Lung (tissue), 11 donors: ENCODE measurements at regions not wholly inside any gene's neighbourhood (a gene's known extent, or its start where the extent isn't known, plus 50 kb on each side); places are given as distances from the start of the nearest gene placed in this dataset.

ENCODE experiments used
- ATAC-seq: fragments of 200-7000 bp; cut with Tn5 transposase; one replicate; pipeline ENCODE4 v1.9.1; 2020; ENCODE audit warnings: moderate number of reproducible peaks; ENCODE audit not compliant: insufficient read depth, low FRiP score
- DNase-seq, 3 donors: peaks; one replicate each; pipeline ENCODE4 v3.0.0-alpha.2; 2013 to 2017
- H3K27ac ChIP-seq, 2 donors: one replicate each; pipeline ENCODE4 v1.5.1; 2013; ENCODE audit warnings: mild to moderate bottlenecking in 2 of 2, moderate library complexity in 2 of 2, control low read depth in 1 of 2, inconsistent platforms in 1 of 2, low read depth in 1 of 2, low read length in 1 of 2
- H3K27me3 ChIP-seq, 3 donors: one replicate each; pipeline ENCODE4 v1.5.1; 2013; ENCODE audit warnings: low read length in 2 of 3; ENCODE audit not compliant: control insufficient read depth in 3 of 3, insufficient read depth in 3 of 3
- H3K36me3 ChIP-seq, 4 donors: one replicate each; pipeline ENCODE4 v1.5.1; 2013; ENCODE audit warnings: low read length in 4 of 4, mild to moderate bottlenecking in 1 of 4, moderate library complexity in 1 of 4; ENCODE audit not compliant: control insufficient read depth in 4 of 4, insufficient read depth in 4 of 4
- H3K4me1 ChIP-seq, 5 donors: one replicate each; pipeline ENCODE4 v1.5.1; 2013; ENCODE audit warnings: low read length in 5 of 5, mild to moderate bottlenecking in 2 of 5, moderate library complexity in 1 of 5; ENCODE audit not compliant: control insufficient read depth in 5 of 5, insufficient read depth in 5 of 5
- H3K4me3 ChIP-seq: one replicate; pipeline ENCODE4 v1.5.1; 2013; ENCODE audit warnings: mild to moderate bottlenecking, control low read depth, moderate library complexity
- H3K9ac ChIP-seq, 2 donors: one replicate each; pipeline ENCODE4 v1.5.1; 2013; ENCODE audit warnings: low read length in 2 of 2, control low read depth in 1 of 2; ENCODE audit not compliant: insufficient read depth in 1 of 2
- H3K9me3 ChIP-seq, 4 donors: one replicate each; pipeline ENCODE4 v1.5.1; 2013; ENCODE audit warnings: low read length in 3 of 4, mild to moderate bottlenecking in 1 of 4, moderate library complexity in 1 of 4; ENCODE audit not compliant: control insufficient read depth in 4 of 4, insufficient read depth in 3 of 4
- WGBS, 2 donors: extraction: QIAGEN DNeasy Blood & Tissue Kit; methylation state at CpG; one replicate each; pipeline ENCODE4 v1.1.7; 2013; 5-methylcytosine and 5-hydroxymethylcytosine counted together
- TF ChIP-seq, protein P1 (sequence below): IDR thresholded peaks from 2 replicates; pipeline ENCODE4 v1.5.1; 2012; ENCODE audit warnings: mild to moderate bottlenecking; ENCODE audit errors: control extremely low read depth, extremely low read depth
- donor health status: control.
- donor health status: control.
- donor health status: Bipolar disorder and iron deficiency.
- donor health status: healthy.
- donor health status: DM: yes; HTN: yes; CAD: no.

DNA sequence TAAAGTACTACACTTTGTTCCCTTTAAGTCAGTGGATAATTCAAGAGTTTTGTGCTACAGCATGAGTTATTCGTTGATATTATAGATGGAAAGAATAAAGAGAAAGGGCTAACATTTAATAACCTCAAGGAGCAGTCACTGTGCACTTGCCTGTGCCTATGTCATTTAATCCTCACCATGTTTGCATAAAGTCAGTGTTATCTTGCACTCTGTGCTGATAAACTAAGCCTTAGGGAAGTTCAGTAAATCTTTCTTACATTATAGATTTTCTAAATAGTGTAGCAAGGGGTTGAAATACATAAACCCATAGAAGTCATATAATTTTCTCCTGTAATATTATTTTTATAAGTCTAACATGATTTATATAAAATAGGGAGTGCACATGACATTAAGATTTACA lies 103.1 kb downstream of the TMEM26 start:
- WGBS, 2 donors = 0 to 43% methylated on average over 1 of the region's 1 CpG
- Histone ChIP-seq H3K4me1 (peaks cover 0 to 13% (median 0%) of the 10 kb centered on the region in 5 donors), H3K9me3 (no peaks in the 10 kb centered on the region), H3K27me3 (no peaks in the 10 kb centered on the region), H3K9ac (no peak overlapping the region), H3K36me3 (no peaks in the 10 kb centered on the region), H3K4me3 (no peak overlapping the region), H3K27ac (no peak overlapping the region)
- TF ChIP-seq, protein P1, sequence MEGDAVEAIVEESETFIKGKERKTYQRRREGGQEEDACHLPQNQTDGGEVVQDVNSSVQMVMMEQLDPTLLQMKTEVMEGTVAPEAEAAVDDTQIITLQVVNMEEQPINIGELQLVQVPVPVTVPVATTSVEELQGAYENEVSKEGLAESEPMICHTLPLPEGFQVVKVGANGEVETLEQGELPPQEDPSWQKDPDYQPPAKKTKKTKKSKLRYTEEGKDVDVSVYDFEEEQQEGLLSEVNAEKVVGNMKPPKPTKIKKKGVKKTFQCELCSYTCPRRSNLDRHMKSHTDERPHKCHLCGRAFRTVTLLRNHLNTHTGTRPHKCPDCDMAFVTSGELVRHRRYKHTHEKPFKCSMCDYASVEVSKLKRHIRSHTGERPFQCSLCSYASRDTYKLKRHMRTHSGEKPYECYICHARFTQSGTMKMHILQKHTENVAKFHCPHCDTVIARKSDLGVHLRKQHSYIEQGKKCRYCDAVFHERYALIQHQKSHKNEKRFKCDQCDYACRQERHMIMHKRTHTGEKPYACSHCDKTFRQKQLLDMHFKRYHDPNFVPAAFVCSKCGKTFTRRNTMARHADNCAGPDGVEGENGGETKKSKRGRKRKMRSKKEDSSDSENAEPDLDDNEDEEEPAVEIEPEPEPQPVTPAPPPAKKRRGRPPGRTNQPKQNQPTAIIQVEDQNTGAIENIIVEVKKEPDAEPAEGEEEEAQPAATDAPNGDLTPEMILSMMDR = no peak
- no peak for DNase-seq
- no peak for ATAC-seq

DNA sequence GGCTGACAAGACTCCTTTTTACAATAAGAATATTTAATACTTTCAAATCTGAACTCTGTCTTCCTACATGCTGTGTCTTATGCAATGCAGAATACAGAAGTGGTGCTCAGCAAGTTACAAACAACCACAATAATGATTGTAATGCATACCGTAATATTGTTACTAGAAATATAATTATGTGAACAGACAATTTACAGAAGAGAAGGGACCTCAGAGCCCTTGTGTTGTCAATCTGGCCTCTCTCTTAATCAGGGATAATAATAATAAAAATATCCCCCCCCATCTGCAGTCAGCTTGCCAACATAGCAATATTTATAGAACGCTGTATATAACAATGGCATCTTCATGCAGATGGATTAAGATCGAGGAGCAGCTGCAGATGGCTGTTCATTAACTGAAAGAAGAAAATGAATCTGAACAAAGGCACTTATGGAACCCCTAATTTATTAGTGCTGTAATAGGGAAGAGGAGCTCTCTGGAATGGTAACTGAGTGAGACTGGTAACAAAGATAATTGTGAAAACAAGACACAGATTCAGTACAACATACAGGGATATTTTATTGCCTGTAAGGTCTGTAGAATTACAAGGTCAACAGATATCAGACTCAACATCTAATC lies 106.3 kb downstream of the TMEM26 start:
- no peaks in the 10 kb centered on the region for H3K9me3 ChIP-seq
- H3K4me3 ChIP-seq = no peak overlapping the region
- H3K9ac ChIP-seq = no peak overlapping the region
- WGBS, 2 donors = 78 to 80% methylated on average over 3 of the region's 3 CpGs
- no peaks in the 10 kb centered on the region for H3K36me3 ChIP-seq
- TF ChIP-seq, protein P1 = no peak
- H3K4me1 ChIP-seq = peaks cover 0 to 13% (median 0%) of the 10 kb centered on the region in 5 donors
- DNase-seq (peak; percentile 21 to 74 (median 65)), ATAC-seq (no peak)
- H3K27me3 ChIP-seq = no peaks in the 10 kb centered on the region
- H3K27ac ChIP-seq = no peak overlapping the region

DNA sequence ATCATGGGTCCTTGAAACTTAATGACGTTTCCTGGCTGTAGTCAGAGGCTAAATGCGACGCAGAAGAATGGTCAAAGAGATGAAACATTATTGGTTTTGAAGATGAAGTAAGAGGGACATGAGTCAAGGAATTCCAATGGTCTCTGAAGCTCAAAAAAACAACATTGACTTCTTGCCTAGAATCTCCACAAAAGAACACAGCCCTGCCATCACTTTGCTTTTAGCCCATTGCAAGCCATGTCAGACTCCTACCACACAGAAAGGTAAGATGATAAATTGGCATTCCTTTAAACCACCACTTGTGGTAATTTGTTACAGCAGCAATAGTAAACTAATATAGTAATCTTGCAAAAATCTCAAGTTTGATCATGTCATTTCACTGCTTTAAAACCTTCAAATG lies 109.4 kb downstream of the TMEM26 start:
- DNase-seq = no peak
- no peaks in the 10 kb centered on the region for H3K36me3 ChIP-seq
- no peak overlapping the region for H3K27ac ChIP-seq
- ATAC-seq = no peak
- 87 to 93% methylated on average over 3 of the region's 3 CpGs for WGBS, 2 donors
- H3K9ac ChIP-seq = no peak overlapping the region
- H3K4me1 ChIP-seq = peaks cover 0 to 18% (median 0%) of the 10 kb centered on the region in 5 donors
- TF ChIP-seq, protein P1 = no peak
- no peaks in the 10 kb centered on the region for H3K27me3 ChIP-seq
- no peak overlapping the region for H3K4me3 ChIP-seq
- H3K9me3 ChIP-seq = no peaks in the 10 kb centered on the region
